ENCODE measurements at regions not wholly inside any gene's neighbourhood (a gene's known extent, or its start where the extent isn't known, plus 50 kb on each side); places are given as distances from the start of the nearest gene placed in this dataset.
A peak's percentile ranks its signal among the peaks of the same experiment; 100 is the strongest.
"Not testable (repeated sequence)": the region's sequence is repeated elsewhere in the genome, so short reads cannot be mapped to it uniquely, and the experiment has no call there.

- DNase-seq (ENCODE audit: low spot score): not testable (repeated sequence)
Measured at GRCh38 chrX:63179852-63180251, 171.3 kb downstream of the SPIN4 start.

- DNase-seq (ENCODE audit: low spot score): not testable (repeated sequence)
Measured at GRCh38 chrX:63176578-63176977, 174.6 kb downstream of the SPIN4 start.

- DNase-seq (ENCODE audit: low spot score): not testable (repeated sequence)
Measured at GRCh38 chrX:63173841-63174718, 177.1 kb downstream of the SPIN4 start.

- DNase-seq (ENCODE audit: low spot score): not testable (repeated sequence)
Measured at GRCh38 chrX:63169416-63169815, 181.7 kb downstream of the SPIN4 start.

- DNase-seq (ENCODE audit: low spot score): not testable (repeated sequence)
Measured at GRCh38 chrX:63168949-63169348, 182.2 kb downstream of the SPIN4 start.

- DNase-seq (ENCODE audit: low spot score): not testable (repeated sequence)
Measured at GRCh38 chrX:63167002-63167401, 184.1 kb downstream of the SPIN4 start.

- DNase-seq (ENCODE audit: low spot score): not testable (repeated sequence)
Measured at GRCh38 chrX:63160994-63161393, 190.1 kb downstream of the SPIN4 start.

- not testable (repeated sequence) for DNase-seq (ENCODE audit: low spot score)
Measured at GRCh38 chrX:63160340-63160739, 190.8 kb downstream of the SPIN4 start.

GRCh38 chrX:63145526-63145925 is 205.6 kb downstream of the SPIN4 start:
- DNase-seq (ENCODE audit: low spot score): not testable (repeated sequence)

GRCh38 chrX:63142588-63142987 is 208.5 kb downstream of the SPIN4 start:
- not testable (repeated sequence) for DNase-seq (ENCODE audit: low spot score)

GRCh38 chrX:63135859-63136258 is 215.3 kb downstream of the SPIN4 start:
- DNase-seq (ENCODE audit: low spot score): not testable (repeated sequence)

GRCh38 chrX:63128509-63128908 is 222.6 kb downstream of the SPIN4 start:
- peak; percentile 71 for DNase-seq (ENCODE audit: low spot score)

GRCh38 chrX:63115196-63115595 is 235.9 kb downstream of the SPIN4 start:
- DNase-seq (ENCODE audit: low spot score): no peak

GRCh38 chrX:63101879-63102620 is 249.1 kb downstream of the SPIN4 start:
- no peak for DNase-seq (ENCODE audit: low spot score)

GRCh38 chrX:63058204-63058603 is 292.9 kb downstream of the SPIN4 start:
- no peak for DNase-seq (ENCODE audit: low spot score)

GRCh38 chrX:63050225-63050624 is 300.9 kb downstream of the SPIN4 start:
- peak; percentile 19 for DNase-seq (ENCODE audit: low spot score)

- DNase-seq (ENCODE audit: low spot score): no peak
Measured at GRCh38 chrX:63032811-63033210, 318.3 kb downstream of the SPIN4 start.

GRCh38 chrX:63013549-63013948 is 337.6 kb downstream of the SPIN4 start:
- DNase-seq (ENCODE audit: low spot score): no peak

GRCh38 chrX:63012574-63012973 is 338.6 kb downstream of the SPIN4 start:
- DNase-seq (ENCODE audit: low spot score): peak; percentile 66

- not testable (repeated sequence) for DNase-seq (ENCODE audit: low spot score)
Measured at GRCh38 chrX:63000196-63000595, 350.9 kb downstream of the SPIN4 start.
